Fibroblast of villous mesenchyme (primary cell): ENCODE measurements at regions not wholly inside any gene's neighbourhood (a gene's known extent, or its start where the extent isn't known, plus 50 kb on each side); places are given as distances from the start of the nearest gene placed in this dataset.
"Not testable (repeated sequence)": the region's sequence is repeated elsewhere in the genome, so short reads cannot be mapped to it uniquely, and the experiment has no call there.

ENCODE experiments used
- DNase-seq: peaks from one replicate; pipeline ENCODE4 v3.0.0-alpha.2; 2010; ENCODE audit warnings: low read depth
- H3K4me3 ChIP-seq: 2 replicates; pipeline ENCODE4 v1.5.1; 2011; ENCODE audit warnings: low read depth, mild to moderate bottlenecking, low read length
- CTCF ChIP-seq: IDR thresholded peaks from 2 replicates; pipeline ENCODE4 v1.5.1; 2012; ENCODE audit warnings: low read depth, mild to moderate bottlenecking, low read length; ENCODE audit not compliant: insufficient read depth

- no peak for DNase-seq
- no peak for TF ChIP-seq CTCF
- H3K4me3 ChIP-seq: no peak overlapping the region
These were observed 920.6 kb upstream of the FAM98A start for GRCh38 chr2:34519659-34520058.

DNA sequence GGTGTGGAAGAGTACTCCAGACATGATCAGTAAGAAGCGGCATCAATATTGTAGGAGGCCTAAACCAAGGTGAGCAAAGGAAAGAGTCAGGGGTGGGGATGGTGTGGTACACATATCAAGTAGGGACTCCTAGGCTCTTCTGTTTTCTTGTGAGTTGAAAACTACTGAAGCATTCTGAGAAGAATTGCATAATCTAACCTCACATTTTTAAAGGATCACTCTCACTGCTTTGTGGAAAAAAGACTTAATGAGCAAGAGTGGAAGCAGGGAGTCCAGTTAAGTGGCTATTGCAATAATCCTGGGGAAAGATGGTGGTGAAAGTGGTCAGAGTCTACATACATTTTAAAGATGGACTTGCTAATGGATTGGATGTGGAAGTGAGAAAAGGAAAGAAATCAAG, 899.5 kb upstream of the FAM98A start:
- no peak for TF ChIP-seq CTCF
- no peak for DNase-seq
- H3K4me3 ChIP-seq: no peak overlapping the region

DNA sequence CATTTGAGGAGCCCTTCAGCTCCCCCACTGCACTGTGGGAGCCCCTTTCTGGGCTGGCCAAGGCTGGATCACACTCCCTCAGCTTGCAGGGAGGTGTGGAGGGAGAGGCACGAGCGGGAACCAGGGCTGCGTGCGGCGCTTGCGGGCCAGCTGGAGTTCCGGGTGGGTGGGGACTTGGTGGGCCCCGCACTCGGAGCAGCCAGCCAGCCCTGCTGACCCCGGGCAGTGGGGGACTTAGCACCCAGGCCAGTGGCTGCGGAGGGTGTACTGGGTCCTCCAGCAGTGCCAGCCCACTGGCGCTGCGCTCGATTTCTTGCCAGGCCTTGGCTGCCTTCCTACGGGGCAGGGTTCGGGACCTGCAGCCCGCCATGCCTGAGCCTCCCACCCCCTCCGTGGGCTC, 895.1 kb upstream of the FAM98A start:
- not testable (repeated sequence) for H3K4me3 ChIP-seq, DNase-seq

GRCh38 chr2:34492561-34493455, 893.7 kb upstream of the FAM98A start:
- TF ChIP-seq CTCF: no peak
- DNase-seq: no peak
- H3K4me3 ChIP-seq: no peak overlapping the region

DNA sequence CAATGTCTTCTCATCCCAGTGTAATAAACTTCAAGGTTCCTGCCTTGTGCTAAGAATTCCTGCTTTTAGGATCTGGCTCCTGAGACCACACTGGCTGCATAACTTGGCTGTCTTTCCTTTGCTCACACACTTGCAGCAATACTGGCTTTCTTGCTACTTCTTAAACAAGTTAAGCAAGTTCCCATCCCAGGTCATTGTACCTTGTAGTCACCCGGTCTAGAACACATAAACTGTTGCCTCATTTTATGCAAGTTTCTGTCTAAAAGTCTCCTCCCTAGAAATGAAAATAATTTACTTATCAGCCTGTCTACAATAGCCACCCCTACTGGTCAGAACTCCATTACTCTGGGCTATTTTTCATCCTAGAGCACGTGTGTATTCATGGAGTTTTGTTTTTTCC, 887.9 kb upstream of the FAM98A start:
- TF ChIP-seq CTCF: no peak
- DNase-seq: no peak
- no peak overlapping the region for H3K4me3 ChIP-seq

- no peak for TF ChIP-seq CTCF
- no peak for DNase-seq
These were observed 882.4 kb upstream of the FAM98A start for GRCh38 chr2:34481542-34481941.

GRCh38 chr2:34480366-34480765, 881.3 kb upstream of the FAM98A start:
- DNase-seq: no peak
- no peak for TF ChIP-seq CTCF
- H3K4me3 ChIP-seq: no peak overlapping the region

More at GRCh38 chr2:34481542-34481941, 882.4 kb upstream of the FAM98A start:
- H3K4me3 ChIP-seq: no peak overlapping the region
